Nephron progenitor cell (in vitro differentiated cells): ENCODE measurements at regions not wholly inside any gene's neighbourhood (a gene's known extent, or its start where the extent isn't known, plus 50 kb on each side); places are given as distances from the start of the nearest gene placed in this dataset.

ENCODE experiments used
- DNase-seq: peaks from one replicate; pipeline ENCODE4 v3.0.0; 2021
- H3K27ac Mint-ChIP-seq: 2 replicates; pipeline ENCODE4 v1.8.0; 2021; ENCODE audit warnings: mild to moderate bottlenecking, moderate library complexity, mixed read lengths
- H3K27me3 Mint-ChIP-seq: 2 replicates; pipeline ENCODE4 v1.8.0; 2021; ENCODE audit warnings: mild to moderate bottlenecking, low read depth, mixed read lengths; ENCODE audit not compliant: poor library complexity
- H3K36me3 Mint-ChIP-seq: 2 replicates; pipeline ENCODE4 v1.8.0; 2021; ENCODE audit warnings: low read depth, mixed read lengths
- H3K4me1 Mint-ChIP-seq: 2 replicates; pipeline ENCODE4 v1.8.0; 2021; ENCODE audit warnings: mixed read lengths
- H3K4me3 Mint-ChIP-seq: 2 replicates; pipeline ENCODE4 v1.8.0; 2021; ENCODE audit warnings: mild to moderate bottlenecking, moderate library complexity, mixed read lengths
- H3K9me3 Mint-ChIP-seq: 2 replicates; pipeline ENCODE4 v1.8.0; 2021; ENCODE audit warnings: mild to moderate bottlenecking, moderate library complexity, mixed read lengths
- CTCF ChIP-seq: fragments of 200-600 bp; sonication (generic); IDR thresholded peaks from 2 replicates; pipeline ENCODE4 v1.5.0; 2021; ENCODE audit warnings: antibody characterized with exemption

GRCh38 chr18:2050702-2051201 lies 520.6 kb downstream of the METTL4 start:
- Mint-ChIP-seq H3K4me3 (no peak overlapping the region), H3K36me3 (no peaks in the 10 kb centered on the region), H3K4me1 (peaks cover 21% of the 10 kb centered on the region), H3K9me3 (peaks cover 3% of the 10 kb centered on the region), H3K27me3 (no peaks in the 10 kb centered on the region), H3K27ac (peak overlapping the region; percentile 17)
- TF ChIP-seq CTCF: no peak
- no peak for DNase-seq

- no peak for TF ChIP-seq CTCF
- no peak overlapping the region for H3K27ac Mint-ChIP-seq
- DNase-seq: no peak
- no peaks in the 10 kb centered on the region for H3K36me3 Mint-ChIP-seq
- no peak overlapping the region for H3K4me3 Mint-ChIP-seq
- no peaks in the 10 kb centered on the region for H3K9me3 Mint-ChIP-seq
- H3K27me3 Mint-ChIP-seq: no peaks in the 10 kb centered on the region
- peaks cover 14% of the 10 kb centered on the region for H3K4me1 Mint-ChIP-seq
These were observed 517.7 kb downstream of the METTL4 start for GRCh38 chr18:2053490-2054089.

- Mint-ChIP-seq H3K9me3 (peaks cover 8% of the 10 kb centered on the region), H3K4me1 (no peaks in the 10 kb centered on the region), H3K27me3 (no peaks in the 10 kb centered on the region), H3K36me3 (no peaks in the 10 kb centered on the region), H3K27ac (no peak overlapping the region), H3K4me3 (no peak overlapping the region)
- DNase-seq: no peak
- TF ChIP-seq CTCF: no peak
These were observed 512.0 kb downstream of the METTL4 start for GRCh38 chr18:2059336-2059735.

- peaks cover 8% of the 10 kb centered on the region for H3K9me3 Mint-ChIP-seq
- no peaks in the 10 kb centered on the region for H3K27me3 Mint-ChIP-seq
- no peaks in the 10 kb centered on the region for H3K4me1 Mint-ChIP-seq
- H3K4me3 Mint-ChIP-seq: no peak overlapping the region
- H3K36me3 Mint-ChIP-seq: no peaks in the 10 kb centered on the region
- no peak overlapping the region for H3K27ac Mint-ChIP-seq
- TF ChIP-seq CTCF: no peak
- no peak for DNase-seq
These were observed 511.2 kb downstream of the METTL4 start for GRCh38 chr18:2060086-2060485.

- Mint-ChIP-seq H3K9me3 (no peaks in the 10 kb centered on the region), H3K4me3 (no peak overlapping the region), H3K27me3 (no peaks in the 10 kb centered on the region), H3K27ac (no peak overlapping the region), H3K4me1 (peaks cover 10% of the 10 kb centered on the region), H3K36me3 (no peaks in the 10 kb centered on the region)
- DNase-seq: no peak
- no peak for TF ChIP-seq CTCF
These were observed 500.7 kb downstream of the METTL4 start for GRCh38 chr18:2070631-2071030.

- H3K36me3 Mint-ChIP-seq: no peaks in the 10 kb centered on the region
- H3K27ac Mint-ChIP-seq: no peak overlapping the region
- H3K27me3 Mint-ChIP-seq: peaks cover 3% of the 10 kb centered on the region
- no peak for TF ChIP-seq CTCF
- H3K4me3 Mint-ChIP-seq: no peak overlapping the region
- H3K4me1 Mint-ChIP-seq: peaks cover 8% of the 10 kb centered on the region
- no peak for DNase-seq
- no peaks in the 10 kb centered on the region for H3K9me3 Mint-ChIP-seq
These were observed 495.8 kb downstream of the METTL4 start for GRCh38 chr18:2075499-2075898.
